ENCODE measurements at regions not wholly inside any gene's neighbourhood (a gene's known extent, or its start where the extent isn't known, plus 50 kb on each side); places are given as distances from the start of the nearest gene placed in this dataset.

GRCh38 chr15:72840114-72840513, 56.6 kb upstream of the ADPGK start:
- no peak overlapping the region for H3K4me3 ChIP-seq (ENCODE audit: low read depth, low read length)
- TF ChIP-seq POLR2A (IDR thresholded peaks at IDR 0.05; ENCODE audit: extremely low read depth, insufficient read length) (no peak), MYC (IDR thresholded peaks at IDR 0.05; ENCODE audit: low read depth, low read length) (no peak)
- TF ChIP-seq, protein P1, sequence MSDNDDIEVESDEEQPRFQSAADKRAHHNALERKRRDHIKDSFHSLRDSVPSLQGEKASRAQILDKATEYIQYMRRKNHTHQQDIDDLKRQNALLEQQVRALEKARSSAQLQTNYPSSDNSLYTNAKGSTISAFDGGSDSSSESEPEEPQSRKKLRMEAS (IDR thresholded peaks at IDR 0.05; ENCODE audit: low read depth, low read length): no peak
- TF ChIP-seq, protein P2, sequence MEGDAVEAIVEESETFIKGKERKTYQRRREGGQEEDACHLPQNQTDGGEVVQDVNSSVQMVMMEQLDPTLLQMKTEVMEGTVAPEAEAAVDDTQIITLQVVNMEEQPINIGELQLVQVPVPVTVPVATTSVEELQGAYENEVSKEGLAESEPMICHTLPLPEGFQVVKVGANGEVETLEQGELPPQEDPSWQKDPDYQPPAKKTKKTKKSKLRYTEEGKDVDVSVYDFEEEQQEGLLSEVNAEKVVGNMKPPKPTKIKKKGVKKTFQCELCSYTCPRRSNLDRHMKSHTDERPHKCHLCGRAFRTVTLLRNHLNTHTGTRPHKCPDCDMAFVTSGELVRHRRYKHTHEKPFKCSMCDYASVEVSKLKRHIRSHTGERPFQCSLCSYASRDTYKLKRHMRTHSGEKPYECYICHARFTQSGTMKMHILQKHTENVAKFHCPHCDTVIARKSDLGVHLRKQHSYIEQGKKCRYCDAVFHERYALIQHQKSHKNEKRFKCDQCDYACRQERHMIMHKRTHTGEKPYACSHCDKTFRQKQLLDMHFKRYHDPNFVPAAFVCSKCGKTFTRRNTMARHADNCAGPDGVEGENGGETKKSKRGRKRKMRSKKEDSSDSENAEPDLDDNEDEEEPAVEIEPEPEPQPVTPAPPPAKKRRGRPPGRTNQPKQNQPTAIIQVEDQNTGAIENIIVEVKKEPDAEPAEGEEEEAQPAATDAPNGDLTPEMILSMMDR (IDR thresholded peaks at IDR 0.05; ENCODE audit: low read depth, low read length): no peak
- DNase-seq (ENCODE audit: low read depth): peak; percentile 29

DNA sequence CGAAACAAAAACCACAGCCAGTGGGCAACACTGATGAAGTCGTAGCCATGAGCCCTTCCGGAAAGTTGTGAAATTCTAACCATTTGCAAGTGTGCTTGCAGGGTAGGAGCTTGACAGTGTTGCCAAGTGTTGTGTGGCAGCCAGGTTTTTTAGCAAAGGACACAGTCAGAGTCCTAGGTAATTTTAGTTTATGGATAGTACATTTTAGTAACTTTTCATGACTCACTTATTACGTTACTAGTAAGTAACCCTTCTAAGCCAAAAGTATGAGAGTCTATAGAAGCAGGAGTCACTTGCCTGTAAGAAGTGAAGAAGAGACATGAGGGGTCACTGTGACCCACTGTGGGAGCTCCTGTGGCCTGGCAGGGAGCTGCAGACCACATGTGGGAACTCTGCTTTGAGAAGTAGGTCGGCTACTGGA, 54.8 kb upstream of the ADPGK start:
- peak; percentile 89 for DNase-seq (ENCODE audit: low read depth)
- H3K4me3 ChIP-seq (ENCODE audit: low read depth, low read length): peak overlapping the region; percentile 23
- TF ChIP-seq POLR2A (IDR thresholded peaks at IDR 0.05; ENCODE audit: extremely low read depth, insufficient read length) (no peak), MYC (IDR thresholded peaks at IDR 0.05; ENCODE audit: low read depth, low read length) (peak; percentile 85)
- TF ChIP-seq, protein P1 (IDR thresholded peaks at IDR 0.05; ENCODE audit: low read depth, low read length): peak; percentile 68

DNA sequence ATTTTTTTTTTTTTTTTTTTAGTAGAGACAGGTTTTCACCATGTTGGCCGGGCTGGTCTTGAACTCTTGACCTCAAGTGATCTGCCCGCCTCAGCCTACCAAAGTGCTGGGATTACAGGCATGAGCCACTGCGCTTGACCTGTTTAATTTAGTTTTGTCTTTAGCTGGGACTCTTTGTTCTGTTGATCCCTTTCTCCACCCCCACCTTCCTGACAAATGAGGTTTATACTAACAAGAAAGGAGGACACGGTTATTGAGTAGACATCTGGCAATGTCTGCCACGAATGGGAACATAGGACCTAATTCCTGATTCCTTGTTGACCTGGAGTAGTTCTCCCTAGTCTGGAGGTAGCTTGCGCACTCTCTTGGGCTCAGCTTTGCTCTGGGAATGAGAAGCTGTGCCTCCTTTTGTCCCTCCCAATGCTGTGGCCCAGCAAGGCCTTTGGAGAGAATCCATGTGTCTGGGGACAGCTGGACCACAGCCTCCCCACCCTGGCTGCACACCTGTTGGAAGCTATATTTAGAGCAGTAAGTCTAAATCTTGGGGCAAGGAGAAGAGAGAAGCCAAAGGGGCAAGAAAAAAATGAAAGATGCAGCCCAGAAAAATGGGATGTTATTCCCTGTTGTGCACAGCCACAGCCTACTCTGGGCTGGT, 53.2 kb upstream of the ADPGK start:
- TF ChIP-seq, protein P2 (IDR thresholded peaks at IDR 0.05; ENCODE audit: low read depth, low read length): no peak
- no peak for TF ChIP-seq MYC (IDR thresholded peaks at IDR 0.05; ENCODE audit: low read depth, low read length)
- TF ChIP-seq, protein P1 (IDR thresholded peaks at IDR 0.05; ENCODE audit: low read depth, low read length): no peak
- TF ChIP-seq POLR2A (IDR thresholded peaks at IDR 0.05; ENCODE audit: extremely low read depth, insufficient read length): no peak
- H3K4me3 ChIP-seq (ENCODE audit: low read depth, low read length): no peak overlapping the region
- DNase-seq (ENCODE audit: low read depth): no peak

DNA sequence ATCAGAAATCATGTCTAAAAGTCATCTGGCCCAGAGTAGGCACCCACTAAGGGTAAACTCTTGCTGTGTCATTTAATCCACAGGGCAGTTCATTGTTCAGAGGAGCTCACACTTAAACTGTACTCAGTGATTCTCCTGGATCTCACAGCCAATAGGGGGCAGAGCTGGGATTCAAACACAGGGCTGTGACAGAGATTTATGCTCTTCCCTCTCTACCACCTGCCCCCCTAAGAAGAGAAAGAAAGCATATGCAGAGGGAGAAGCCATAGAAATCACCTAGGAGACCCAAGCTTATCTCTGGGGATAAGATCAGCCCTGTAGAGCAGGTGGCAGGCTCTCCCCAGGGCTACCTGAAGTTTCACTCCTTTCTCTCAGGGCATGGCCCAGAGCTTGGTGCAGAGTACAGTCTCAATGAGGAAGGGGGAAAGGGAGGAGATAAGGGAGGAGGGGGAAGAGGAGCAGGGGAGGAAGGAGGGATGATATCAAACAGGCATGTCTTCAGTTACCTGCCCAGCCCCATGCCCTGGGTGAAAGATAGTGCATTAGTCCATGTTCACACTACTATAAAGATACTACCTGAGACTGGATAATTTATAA, 51.8 kb upstream of the ADPGK start:
- TF ChIP-seq, protein P2 (IDR thresholded peaks at IDR 0.05; ENCODE audit: low read depth, low read length): peak; percentile 36
- TF ChIP-seq MYC (IDR thresholded peaks at IDR 0.05; ENCODE audit: low read depth, low read length): no peak
- no peak overlapping the region for H3K4me3 ChIP-seq (ENCODE audit: low read depth, low read length)
- DNase-seq (ENCODE audit: low read depth): peak; percentile 25

DNA sequence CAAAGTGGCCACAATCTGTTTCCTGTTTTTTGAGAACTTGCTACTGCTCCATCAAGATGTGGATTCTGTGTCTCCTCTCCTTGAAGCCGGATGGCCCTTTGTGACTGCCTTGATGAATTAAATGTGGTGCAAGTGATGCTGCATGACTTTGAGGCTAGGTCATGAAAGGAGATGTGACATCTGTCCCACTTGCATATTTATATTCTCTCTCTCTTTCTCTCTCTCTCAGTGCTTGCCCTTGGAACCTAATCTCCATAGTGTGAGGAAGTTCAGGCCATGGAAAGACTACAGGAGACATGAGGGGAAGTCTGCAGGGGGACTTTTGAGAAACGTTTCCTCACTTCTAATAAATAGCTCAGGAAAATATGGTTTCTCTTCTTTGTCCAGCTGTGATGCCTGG, 50.0 kb upstream of the ADPGK start:
- no peak overlapping the region for H3K4me3 ChIP-seq (ENCODE audit: low read depth, low read length)
- no peak for TF ChIP-seq MYC (IDR thresholded peaks at IDR 0.05; ENCODE audit: low read depth, low read length)
- TF ChIP-seq, protein P2 (IDR thresholded peaks at IDR 0.05; ENCODE audit: low read depth, low read length): no peak
- TF ChIP-seq, protein P1 (IDR thresholded peaks at IDR 0.05; ENCODE audit: low read depth, low read length): no peak
- TF ChIP-seq POLR2A (IDR thresholded peaks at IDR 0.05; ENCODE audit: extremely low read depth, insufficient read length): no peak
- no peak for DNase-seq (ENCODE audit: low read depth)
